DND-41 (cell line): ENCODE measurements at regions not wholly inside any gene's neighbourhood (a gene's known extent, or its start where the extent isn't known, plus 50 kb on each side); places are given as distances from the start of the nearest gene placed in this dataset.

Source experiments
- ATAC-seq: fragments of 200-7000 bp; cut with Tn5 transposase; 3 replicates; pipeline ENCODE4 v1.9.1; 2021; ENCODE audit warnings: low read depth; ENCODE audit not compliant: insufficient read depth
- DNase-seq: peaks from one replicate; pipeline ENCODE4 v3.0.0-alpha.2; 2020
- H2AFZ ChIP-seq: 2 replicates; pipeline ENCODE4 v1.6.0; 2012; ENCODE audit warnings: low read depth, low read length
- H3K27ac ChIP-seq: 2 replicates; pipeline ENCODE4 v1.5.1; 2012; ENCODE audit warnings: low read length, inconsistent platforms
- H3K27me3 ChIP-seq: fragments of 200-600 bp; sonication (generic); 2 replicates; pipeline ENCODE4 v1.6.0; 2012; ENCODE audit warnings: low read length, mild to moderate bottlenecking, inconsistent platforms; ENCODE audit not compliant: insufficient read depth, poor library complexity
- H3K36me3 ChIP-seq: 2 replicates; pipeline ENCODE4 v1.5.1; 2012; ENCODE audit warnings: low read length, inconsistent platforms; ENCODE audit not compliant: insufficient read depth
- H3K4me1 ChIP-seq: 2 replicates; pipeline ENCODE4 v1.5.1; 2012; ENCODE audit warnings: mild to moderate bottlenecking, low read length; ENCODE audit not compliant: insufficient read depth
- H3K4me2 ChIP-seq: 2 replicates; pipeline ENCODE4 v1.6.0; 2012; ENCODE audit warnings: mild to moderate bottlenecking, moderate library complexity, low read length, inconsistent platforms; ENCODE audit not compliant: insufficient read depth
- H3K4me3 ChIP-seq, 2 experiments: fragments of 200-600 bp in 1 of 2; shearing (Covaris generic) in 1 of 2; 2 replicates each; pipeline ENCODE4 v1.5.1; 2012 to 2016; ENCODE audit warnings: inconsistent platforms in 2 of 2, low read length in 2 of 2, mild to moderate bottlenecking in 2 of 2, low read depth in 1 of 2, moderate library complexity in 1 of 2
- H3K79me2 ChIP-seq: 2 replicates; pipeline ENCODE4 v1.6.0; 2012; ENCODE audit warnings: low read length, inconsistent platforms; ENCODE audit not compliant: insufficient read depth
- H3K9ac ChIP-seq: 2 replicates; pipeline ENCODE4 v1.6.0; 2012; ENCODE audit warnings: low read depth, mild to moderate bottlenecking, inconsistent platforms, low read length, moderate library complexity
- H3K9me3 ChIP-seq: 2 replicates; pipeline ENCODE4 v1.5.1; 2012; ENCODE audit warnings: low read length, moderate library complexity, mild to moderate bottlenecking, inconsistent platforms; ENCODE audit not compliant: insufficient read depth, severe bottlenecking
- H4K20me1 ChIP-seq: 2 replicates; pipeline ENCODE4 v1.6.0; 2012; ENCODE audit warnings: low read length; ENCODE audit not compliant: insufficient read depth
- CTCF ChIP-seq: IDR thresholded peaks from 2 replicates; pipeline ENCODE4 v1.5.1; 2012; ENCODE audit warnings: borderline replicate concordance, low read length, moderate library complexity, mild to moderate bottlenecking; ENCODE audit not compliant: poor library complexity, severe bottlenecking; ENCODE audit errors: extremely low read depth
- EZH2 ChIP-seq: IDR thresholded peaks from 3 replicates; pipeline ENCODE4 v1.6.1; 2012; ENCODE audit warnings: borderline replicate concordance, low read depth, mild to moderate bottlenecking, moderate library complexity, low read length, inconsistent platforms; ENCODE audit not compliant: severe bottlenecking

- no peak overlapping the region for H3K27ac ChIP-seq
- no peaks in the 10 kb centered on the region for H3K36me3 ChIP-seq
- H3K4me3 ChIP-seq: no peak overlapping the region
- no peaks in the 10 kb centered on the region for H4K20me1 ChIP-seq
- H3K4me1 ChIP-seq: peaks cover 20% of the 10 kb centered on the region
- H3K4me2 ChIP-seq: no peak overlapping the region
- no peak for DNase-seq
- no peak overlapping the region for H3K9ac ChIP-seq
- TF ChIP-seq EZH2 (no peak), CTCF (no peak)
- H3K9me3 ChIP-seq: no peaks in the 10 kb centered on the region
- no peak overlapping the region for H2AFZ ChIP-seq
- no peaks in the 10 kb centered on the region for H3K27me3 ChIP-seq
- peaks cover 40% of the 10 kb centered on the region for H3K79me2 ChIP-seq
- no peak for ATAC-seq
These were observed 393.4 kb downstream of the ZFHX3 start for GRCh38 chr16:72654535-72654934.

- DNase-seq: no peak
- Histone ChIP-seq H3K4me2 (no peak overlapping the region), H3K9ac (no peak overlapping the region), H2AFZ (no peak overlapping the region), H3K27ac (no peak overlapping the region), H4K20me1 (no peaks in the 10 kb centered on the region), H3K79me2 (peaks cover 15% of the 10 kb centered on the region; the same call in 1 of the 2 replicates), H3K27me3 (no peaks in the 10 kb centered on the region), H3K36me3 (no peaks in the 10 kb centered on the region), H3K4me1 (no peaks in the 10 kb centered on the region), H3K4me3 (no peak overlapping the region), H3K9me3 (no peaks in the 10 kb centered on the region)
- no peak for TF ChIP-seq CTCF
- no peak for TF ChIP-seq EZH2
- no peak for ATAC-seq
These were observed 398.5 kb downstream of the ZFHX3 start for GRCh38 chr16:72649254-72649944.

- Histone ChIP-seq H3K27ac (no peak overlapping the region), H3K9ac (no peak overlapping the region), H3K4me1 (no peaks in the 10 kb centered on the region), H3K79me2 (peaks cover 12% of the 10 kb centered on the region; the same call in 1 of the 2 replicates), H3K4me3 (no peak overlapping the region), H3K4me2 (no peak overlapping the region), H2AFZ (no peak overlapping the region), H3K27me3 (no peaks in the 10 kb centered on the region), H3K9me3 (no peaks in the 10 kb centered on the region), H4K20me1 (no peaks in the 10 kb centered on the region), H3K36me3 (no peaks in the 10 kb centered on the region)
- ATAC-seq (no peak), DNase-seq (peak; percentile 13)
- TF ChIP-seq EZH2 (no peak), CTCF (no peak)
These were observed 401.3 kb downstream of the ZFHX3 start for GRCh38 chr16:72646615-72647014.
